Mesodermal cell (in vitro differentiated cells): ENCODE measurements at regions not wholly inside any gene's neighbourhood (a gene's known extent, or its start where the extent isn't known, plus 50 kb on each side); places are given as distances from the start of the nearest gene placed in this dataset.

Experiments used
- H3K27ac ChIP-seq: 2 replicates; pipeline ENCODE4 v1.7.0; 2013; ENCODE audit warnings: mild to moderate bottlenecking, low read depth, low read length, moderate library complexity; ENCODE audit not compliant: severe bottlenecking
- H3K36me3 ChIP-seq: 2 replicates; pipeline ENCODE4 v1.7.1; 2013; ENCODE audit warnings: mild to moderate bottlenecking, low read length, moderate library complexity; ENCODE audit not compliant: control insufficient read depth, insufficient read depth
- H3K4me1 ChIP-seq: one replicate; pipeline ENCODE4 v1.7.1; 2013; ENCODE audit warnings: mild to moderate bottlenecking, low read length; ENCODE audit not compliant: insufficient read depth, control insufficient read depth, poor library complexity, severe bottlenecking
- H3K4me3 ChIP-seq: 2 replicates; pipeline ENCODE4 v1.7.0; 2013; ENCODE audit warnings: low read length, control low read depth, mild to moderate bottlenecking; ENCODE audit not compliant: insufficient read depth, poor library complexity, severe bottlenecking; ENCODE audit errors: extremely low read depth
- H3K9me3 ChIP-seq: 2 replicates; pipeline ENCODE4 v1.7.1; 2013; ENCODE audit warnings: mild to moderate bottlenecking, low read length, moderate library complexity; ENCODE audit not compliant: control insufficient read depth
- WGBS, 2 experiments: methylation state at CpG; one replicate each; pipeline ENCODE4 v1.1.5; 2013; ENCODE audit warnings: missing lambda C conversion rate in 2 of 2; ENCODE audit not compliant: insufficient coverage in 2 of 2; 5-methylcytosine and 5-hydroxymethylcytosine counted together

GRCh38 chr1:188367661-188368060 is 1538.9 kb downstream of the PLA2G4A start:
- H3K4me3 ChIP-seq: no peak overlapping the region
- no CpG with 5 or more reads among the region's 2 CpGs for WGBS, 2 experiments
- no peaks in the 10 kb centered on the region for H3K4me1 ChIP-seq
- no peaks in the 10 kb centered on the region for H3K9me3 ChIP-seq
- H3K36me3 ChIP-seq: no peaks in the 10 kb centered on the region
- H3K27ac ChIP-seq: no peak overlapping the region

DNA sequence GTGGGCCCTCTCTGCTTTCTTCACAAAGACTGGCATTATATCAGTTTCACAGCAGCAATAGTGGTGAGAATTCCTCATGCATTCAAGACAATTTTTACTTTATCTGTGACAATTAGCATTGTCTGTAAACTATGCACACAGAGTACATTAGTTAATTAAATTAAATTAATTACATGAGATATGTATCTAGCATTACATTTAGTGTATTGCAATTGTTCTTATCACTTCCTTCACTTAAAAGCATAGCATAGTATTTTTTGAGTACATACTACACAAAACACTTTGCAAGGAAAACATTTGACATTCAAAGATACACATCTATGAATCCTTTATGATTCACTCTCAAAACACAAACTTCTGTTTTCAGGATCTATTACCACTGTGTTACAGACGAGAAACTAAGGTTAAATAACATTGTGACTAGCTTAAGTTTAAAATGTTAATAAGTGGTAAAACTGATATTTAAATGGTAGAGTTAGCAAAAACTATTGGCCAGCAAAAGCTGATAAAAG is 1542.6 kb downstream of the PLA2G4A start:
- H3K27ac ChIP-seq: no peak overlapping the region
- no peak overlapping the region for H3K4me3 ChIP-seq
- no peaks in the 10 kb centered on the region for H3K36me3 ChIP-seq
- WGBS, 2 experiments: no CpG with 5 or more reads among the region's 1 CpG
- no peaks in the 10 kb centered on the region for H3K4me1 ChIP-seq
- no peaks in the 10 kb centered on the region for H3K9me3 ChIP-seq

GRCh38 chr1:188372821-188373220 is 1544.1 kb downstream of the PLA2G4A start:
- Histone ChIP-seq H3K4me3 (no peak overlapping the region), H3K9me3 (no peaks in the 10 kb centered on the region), H3K4me1 (no peaks in the 10 kb centered on the region), H3K27ac (no peak overlapping the region), H3K36me3 (no peaks in the 10 kb centered on the region)
- WGBS, 2 experiments: 100% methylated on average over 1 of the region's 2 CpGs; no CpG with 5 or more reads in 1 of the 2 experiments

DNA sequence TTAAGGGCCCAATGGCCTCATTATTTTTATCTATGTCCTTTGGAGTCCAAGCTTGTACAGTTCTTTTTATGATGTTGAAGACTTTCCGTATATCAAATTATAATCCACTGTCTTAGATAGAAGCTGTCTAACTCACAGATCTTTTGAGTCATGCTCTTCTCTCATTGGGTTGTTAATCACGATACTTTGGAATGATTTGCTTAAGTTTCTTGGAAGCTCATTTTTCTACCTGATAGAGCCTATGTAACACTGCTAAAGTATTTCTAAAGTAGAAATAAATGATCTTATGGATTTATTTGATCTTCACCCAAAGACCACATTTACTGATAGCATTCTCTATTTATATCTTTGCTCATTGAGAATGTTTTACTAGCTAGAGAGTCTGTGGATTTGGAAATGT is 1554.1 kb downstream of the PLA2G4A start:
- Histone ChIP-seq H3K27ac (no peak overlapping the region), H3K9me3 (no peaks in the 10 kb centered on the region), H3K36me3 (no peaks in the 10 kb centered on the region), H3K4me1 (peaks cover 3% of the 10 kb centered on the region), H3K4me3 (no peak overlapping the region)
- no CpG with 5 or more reads among the region's 2 CpGs for WGBS, 2 experiments

GRCh38 chr1:188386161-188386560 is 1557.4 kb downstream of the PLA2G4A start:
- Histone ChIP-seq H3K4me1 (peaks cover 3% of the 10 kb centered on the region), H3K36me3 (no peaks in the 10 kb centered on the region), H3K9me3 (no peaks in the 10 kb centered on the region), H3K27ac (peak overlapping the region; percentile 93), H3K4me3 (no peak overlapping the region)
- WGBS, 2 experiments: 67% methylated on average over 1 of the region's 5 CpGs; no CpG with 5 or more reads in 1 of the 2 experiments

DNA sequence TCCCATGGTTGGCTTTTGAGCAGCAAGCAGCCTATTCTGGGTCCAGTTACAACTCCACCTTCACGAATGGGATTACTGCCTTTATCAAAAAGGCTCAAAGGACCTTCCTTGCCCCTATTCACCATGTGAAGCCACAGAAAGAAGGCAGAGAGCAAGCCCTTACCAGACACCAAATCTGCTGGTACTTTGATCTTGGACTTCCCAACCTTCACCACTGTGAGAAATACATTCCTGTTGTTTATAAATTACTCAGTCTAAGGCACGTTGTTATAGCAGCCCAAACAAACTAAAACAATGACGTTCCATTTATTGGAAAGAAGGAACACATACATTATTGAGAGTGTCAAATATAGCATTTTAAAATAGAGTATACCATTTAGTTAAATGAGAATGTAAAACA is 1557.9 kb downstream of the PLA2G4A start:
- 89% methylated on average over 1 of the region's 3 CpGs; no CpG with 5 or more reads in 1 of the 2 experiments for WGBS, 2 experiments

GRCh38 chr1:188394677-188395076 is 1565.9 kb downstream of the PLA2G4A start:
- H3K9me3 ChIP-seq: no peaks in the 10 kb centered on the region
- no peak overlapping the region for H3K27ac ChIP-seq
- WGBS, 2 experiments: 100% methylated on average over 1 of the region's 1 CpG
- H3K4me3 ChIP-seq: no peak overlapping the region
- no peaks in the 10 kb centered on the region for H3K4me1 ChIP-seq
- H3K36me3 ChIP-seq: no peaks in the 10 kb centered on the region

More for the DNA sequence above, 1557.9 kb downstream of the PLA2G4A start:
- Histone ChIP-seq H3K9me3 (no peaks in the 10 kb centered on the region), H3K36me3 (no peaks in the 10 kb centered on the region), H3K4me1 (peaks cover 3% of the 10 kb centered on the region), H3K4me3 (no peak overlapping the region), H3K27ac (peak overlapping the region; percentile 93)

DNA sequence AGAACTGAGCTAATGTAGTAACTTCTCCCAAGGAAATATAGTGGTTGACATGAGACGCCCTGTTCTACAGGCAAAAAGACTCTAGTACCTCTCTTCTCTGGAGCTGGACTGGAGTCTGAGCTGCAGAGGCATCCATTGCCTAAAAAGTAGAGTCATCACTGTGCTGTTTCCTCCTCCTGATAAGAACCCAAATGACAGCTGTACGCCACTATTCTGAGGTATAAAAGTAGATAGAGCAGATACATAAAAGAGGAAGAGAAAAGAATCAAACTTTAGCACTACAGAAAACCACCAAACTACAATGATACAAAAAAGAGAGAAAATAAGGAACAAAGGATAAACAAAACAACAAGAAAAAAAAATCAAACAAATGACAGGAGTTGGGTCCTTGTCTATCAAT is 1568.8 kb downstream of the PLA2G4A start:
- Histone ChIP-seq H3K4me1 (no peaks in the 10 kb centered on the region), H3K4me3 (no peak overlapping the region), H3K27ac (no peak overlapping the region), H3K9me3 (no peaks in the 10 kb centered on the region), H3K36me3 (no peaks in the 10 kb centered on the region)
- WGBS, 2 experiments: no CpG with 5 or more reads among the region's 2 CpGs

DNA sequence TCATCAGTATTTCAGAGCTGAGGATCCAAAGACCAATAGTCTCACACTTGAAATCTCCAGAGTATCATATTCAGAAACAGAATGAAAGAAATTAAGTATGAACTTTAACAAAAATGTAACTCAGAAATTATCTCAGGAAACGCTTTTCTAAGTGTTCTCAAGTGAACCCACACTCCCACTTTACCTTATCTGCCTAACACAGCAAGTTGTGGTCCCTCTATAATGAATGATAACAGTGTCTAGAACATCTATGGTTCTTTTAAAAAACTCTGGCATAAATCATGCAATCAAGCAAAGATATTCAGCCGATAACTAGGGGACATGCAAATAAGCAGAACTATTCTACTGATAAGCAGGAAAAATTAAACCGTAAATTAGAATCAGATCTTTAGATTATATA is 1574.2 kb downstream of the PLA2G4A start:
- Histone ChIP-seq H3K4me1 (no peaks in the 10 kb centered on the region), H3K9me3 (no peaks in the 10 kb centered on the region), H3K36me3 (no peaks in the 10 kb centered on the region), H3K4me3 (no peak overlapping the region), H3K27ac (no peak overlapping the region)
- WGBS, 2 experiments: no CpG with 5 or more reads among the region's 3 CpGs

GRCh38 chr1:188406636-188407035 is 1577.9 kb downstream of the PLA2G4A start:
- WGBS, 2 experiments: no CpG with 5 or more reads among the region's 2 CpGs
- Histone ChIP-seq H3K9me3 (no peaks in the 10 kb centered on the region), H3K4me1 (no peaks in the 10 kb centered on the region), H3K27ac (peak overlapping the region; percentile 8), H3K4me3 (no peak overlapping the region), H3K36me3 (no peaks in the 10 kb centered on the region)

DNA sequence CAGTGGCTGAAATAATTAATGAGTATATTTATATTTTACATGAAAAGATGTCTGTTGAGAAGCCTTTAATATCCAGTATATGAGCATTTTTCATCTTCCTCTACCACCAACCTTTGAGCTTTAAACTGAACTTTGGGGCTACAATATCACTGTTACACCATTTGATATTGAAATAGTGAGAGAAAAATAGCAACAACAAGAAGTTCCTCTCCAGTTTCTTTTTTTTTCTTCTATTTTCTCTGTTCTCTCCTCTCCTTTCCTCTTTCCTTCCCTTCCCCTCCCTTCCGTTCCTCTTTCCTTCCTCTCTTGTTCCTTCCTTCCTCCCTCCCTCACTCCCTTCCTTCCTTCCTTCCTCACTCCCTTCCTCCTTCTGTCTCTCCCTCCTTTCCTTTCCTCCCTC is 1591.4 kb downstream of the PLA2G4A start:
- Histone ChIP-seq H3K4me1 (no peaks in the 10 kb centered on the region), H3K9me3 (no peaks in the 10 kb centered on the region), H3K36me3 (no peaks in the 10 kb centered on the region), H3K4me3 (no peak overlapping the region), H3K27ac (no peak overlapping the region)
- 84 to 86% methylated on average over 1 of the region's 1 CpG for WGBS, 2 experiments
